H9 (cell line): ENCODE measurements at regions not wholly inside any gene's neighbourhood (a gene's known extent, or its start where the extent isn't known, plus 50 kb on each side); places are given as distances from the start of the nearest gene placed in this dataset.

Source experiments
- DNase-seq: peaks from one replicate; pipeline ENCODE4 v3.0.0-alpha.2; 2017
- H2AFZ ChIP-seq: one replicate; pipeline ENCODE4 v1.6.1; 2013; ENCODE audit warnings: mild to moderate bottlenecking, low read length, control low read depth, moderate library complexity
- H2AK5ac ChIP-seq: 2 replicates; pipeline ENCODE4 v1.6.1; 2013; ENCODE audit warnings: low read length, control low read depth, mixed read lengths; ENCODE audit not compliant: insufficient read length
- H2BK120ac ChIP-seq: one replicate; pipeline ENCODE4 v1.6.1; 2013; ENCODE audit warnings: low read depth, mild to moderate bottlenecking, low read length, control low read depth, inconsistent platforms; ENCODE audit not compliant: poor library complexity, severe bottlenecking
- H2BK12ac ChIP-seq: 2 replicates; pipeline ENCODE4 v1.6.1; 2013; ENCODE audit warnings: low read length, control low read depth, mixed read lengths, low read depth; ENCODE audit not compliant: insufficient read length
- H2BK15ac ChIP-seq: 2 replicates; pipeline ENCODE4 v1.6.1; 2013; ENCODE audit warnings: low read depth, low read length, control low read depth
- H2BK20ac ChIP-seq: one replicate; pipeline ENCODE4 v1.6.1; 2013; ENCODE audit warnings: low read depth, mild to moderate bottlenecking, low read length, control low read depth, inconsistent platforms; ENCODE audit not compliant: poor library complexity, severe bottlenecking
- H2BK5ac ChIP-seq: 2 replicates; pipeline ENCODE4 v1.6.1; 2013; ENCODE audit warnings: low read length, control low read depth, mixed read lengths; ENCODE audit not compliant: insufficient read length
- H3K14ac ChIP-seq: 2 replicates; pipeline ENCODE4 v1.6.1; 2013; ENCODE audit warnings: low read length, control low read depth; ENCODE audit not compliant: insufficient read depth
- H3K18ac ChIP-seq: 2 replicates; pipeline ENCODE4 v1.6.1; 2013; ENCODE audit warnings: low read depth, mild to moderate bottlenecking, mixed read lengths, low read length, control low read depth; ENCODE audit not compliant: insufficient read length
- H3K23ac ChIP-seq: 2 replicates; pipeline ENCODE4 v1.6.1; 2013; ENCODE audit warnings: low read length, control low read depth, mixed read lengths, low read depth; ENCODE audit not compliant: insufficient read length
- H3K23me2 ChIP-seq: 2 replicates; pipeline ENCODE4 v1.6.1; 2013; ENCODE audit warnings: low read depth, mild to moderate bottlenecking, mixed read lengths, low read length, control low read depth; ENCODE audit not compliant: insufficient read length, poor library complexity, severe bottlenecking
- H3K27ac ChIP-seq: 2 replicates; pipeline ENCODE4 v1.5.1; 2013; ENCODE audit warnings: low read length, control low read depth, mixed read lengths, low read depth; ENCODE audit not compliant: insufficient read length
- H3K27me3 ChIP-seq: 2 replicates; pipeline ENCODE4 v1.6.1; 2013; ENCODE audit warnings: low read length, control low read depth, inconsistent platforms; ENCODE audit not compliant: insufficient read depth
- H3K4ac ChIP-seq: 2 replicates; pipeline ENCODE4 v1.6.1; 2013; ENCODE audit warnings: low read depth, mild to moderate bottlenecking, control low read depth, inconsistent platforms, low read length, moderate library complexity
- H3K4me1 ChIP-seq: 2 replicates; pipeline ENCODE4 v1.6.1; 2013; ENCODE audit warnings: low read length, control low read depth, inconsistent platforms; ENCODE audit not compliant: insufficient read depth
- H3K4me2 ChIP-seq: 2 replicates; pipeline ENCODE4 v1.6.1; 2013; ENCODE audit warnings: low read length, control low read depth, mixed read lengths; ENCODE audit not compliant: insufficient read length, insufficient read depth
- H3K56ac ChIP-seq: 2 replicates; pipeline ENCODE4 v1.6.1; 2013; ENCODE audit warnings: low read depth, mild to moderate bottlenecking, mixed read lengths, low read length, control low read depth; ENCODE audit not compliant: insufficient read length
- H3K79me1 ChIP-seq: 2 replicates; pipeline ENCODE4 v1.6.1; 2013; ENCODE audit warnings: low read depth, mild to moderate bottlenecking, moderate library complexity, low read length, control low read depth, inconsistent platforms; ENCODE audit not compliant: insufficient read depth, poor library complexity, severe bottlenecking
- H3K79me2 ChIP-seq: 2 replicates; pipeline ENCODE4 v1.6.1; 2013; ENCODE audit warnings: low read length, control low read depth, inconsistent platforms; ENCODE audit not compliant: insufficient read depth
- H3K9ac ChIP-seq: 2 replicates; pipeline ENCODE4 v1.6.1; 2013; ENCODE audit warnings: low read length, control low read depth, mixed read lengths; ENCODE audit not compliant: insufficient read length; ENCODE audit errors: extremely low read depth
- H3K9me3 ChIP-seq: one replicate; pipeline ENCODE4 v1.6.1; 2013; ENCODE audit warnings: low read depth, low read length, inconsistent platforms; ENCODE audit not compliant: control insufficient read depth
- H3T11ph ChIP-seq: one replicate; pipeline ENCODE4 v1.6.1; 2013; ENCODE audit warnings: mild to moderate bottlenecking, low read length, control low read depth, inconsistent platforms
- H4K20me1 ChIP-seq: one replicate; pipeline ENCODE4 v1.6.1; 2013; ENCODE audit not compliant: control insufficient read depth, insufficient read length, insufficient read depth
- H4K5ac ChIP-seq: 2 replicates; pipeline ENCODE4 v1.6.1; 2013; ENCODE audit warnings: low read depth, mild to moderate bottlenecking, mixed read lengths, low read length, control low read depth; ENCODE audit not compliant: insufficient read length
- H4K8ac ChIP-seq: replicated peaks from 2 replicates; pipeline ENCODE4 v1.6.1; 2013; ENCODE audit warnings: low read length, control low read depth, mixed read lengths, low read depth; ENCODE audit not compliant: insufficient read length
- H4K91ac ChIP-seq: 2 replicates; pipeline ENCODE4 v1.6.1; 2013; ENCODE audit warnings: low read depth, mild to moderate bottlenecking, moderate library complexity, mixed read lengths, low read length, control low read depth; ENCODE audit not compliant: insufficient read length
- H3K27ac Mint-ChIP-seq, 3 experiments: 2 replicates in 2 of 3; 3 replicates in 1 of 3; pipeline ENCODE4 v1.8.0; 2020 to 2021; ENCODE audit warnings: mixed read lengths in 3 of 3, mild to moderate bottlenecking in 1 of 3, moderate library complexity in 1 of 3
- H3K27me3 Mint-ChIP-seq: 2 replicates; pipeline ENCODE4 v1.8.0; 2021; ENCODE audit warnings: low read depth, mild to moderate bottlenecking, moderate library complexity, mixed read lengths
- H3K36me3 Mint-ChIP-seq, 3 experiments: 2 replicates in 2 of 3; 3 replicates in 1 of 3; pipeline ENCODE4 v1.8.0; 2020 to 2021; ENCODE audit warnings: low read depth in 3 of 3, mixed read lengths in 3 of 3; ENCODE audit not compliant: insufficient read depth in 1 of 3
- H3K4me1 Mint-ChIP-seq, 2 experiments: 2 replicates each; pipeline ENCODE4 v1.8.0; 2020; ENCODE audit warnings: mixed read lengths in 2 of 2
- H3K4me3 Mint-ChIP-seq, 2 experiments: 2 replicates in 1 of 2; 3 replicates in 1 of 2; pipeline ENCODE4 v1.8.0; 2020 to 2021; ENCODE audit warnings: mild to moderate bottlenecking in 2 of 2, mixed read lengths in 2 of 2, moderate library complexity in 1 of 2
- H3K9me3 Mint-ChIP-seq, 2 experiments: 2 replicates in 1 of 2; 3 replicates in 1 of 2; pipeline ENCODE4 v1.8.0; 2020; ENCODE audit warnings: mild to moderate bottlenecking in 2 of 2, mixed read lengths in 2 of 2, moderate library complexity in 1 of 2
- WGBS: extraction: QIAGEN DNeasy Blood & Tissue Kit; methylation state at CpG from one replicate; pipeline ENCODE4 v1.1.7; 2013; ENCODE audit warnings: missing lambda C conversion rate, low lambda C conversion rate, mixed read lengths; ENCODE audit not compliant: insufficient read length; ENCODE audit errors: extremely low coverage; 5-methylcytosine and 5-hydroxymethylcytosine counted together
- TF ChIP-seq, protein P1 (sequence below): fragments of 200-600 bp; sonication (generic); conservative IDR thresholded peaks from 3 replicates; pipeline ENCODE4 v1.8.0; 2021; ENCODE audit warnings: antibody characterized with exemption, mild to moderate bottlenecking

DNA sequence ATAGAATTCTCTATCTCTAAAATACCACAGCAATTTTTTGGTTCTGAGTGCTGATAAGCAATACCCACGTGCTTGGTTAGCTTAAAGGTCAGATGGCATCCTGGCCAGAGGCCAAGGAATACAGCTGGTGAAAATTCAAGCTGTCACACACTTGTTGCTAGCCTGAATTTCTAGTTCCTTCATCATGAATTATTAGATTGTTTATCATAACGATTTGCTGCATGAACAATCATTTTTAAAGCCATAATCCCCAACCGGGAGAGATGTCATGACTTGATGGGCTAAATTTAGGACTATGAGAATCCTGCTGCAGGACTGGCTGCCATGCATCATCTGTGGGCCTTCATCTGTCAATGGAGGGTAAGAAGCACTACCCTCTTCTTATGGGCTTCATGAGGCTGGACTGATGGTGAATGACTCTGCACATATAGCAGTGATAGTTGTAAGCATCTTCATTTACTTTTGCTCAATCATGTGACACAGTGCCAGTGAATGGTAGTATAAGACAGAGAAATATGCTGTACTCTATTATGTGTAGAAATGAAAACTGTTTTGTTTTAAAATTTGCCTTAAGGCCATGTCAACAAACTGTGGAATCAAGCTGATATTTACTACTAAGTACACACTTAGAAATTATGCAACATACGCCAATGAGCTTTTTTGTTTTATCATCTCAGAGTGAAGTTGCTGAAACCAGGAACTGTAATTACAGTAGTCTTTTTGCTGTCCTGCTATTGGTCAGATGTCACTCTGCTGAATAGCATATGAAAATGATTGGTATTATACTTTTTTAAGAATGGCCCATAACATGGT is 80.5 kb upstream of the RALGPS2 start:
- no peak overlapping the region for H2BK120ac ChIP-seq
- no peak overlapping the region for H3K18ac ChIP-seq
- no peak overlapping the region for H2BK20ac ChIP-seq
- H3T11ph ChIP-seq, result no peak overlapping the region
- H4K20me1 ChIP-seq, result peaks cover 2% of the 10 kb centered on the region
- Mint-ChIP-seq H3K4me1 (peaks cover 33 to 49% of the 10 kb centered on the region in 2 experiments), H3K9me3 (no peaks in the 10 kb centered on the region), H3K4me3 (no peak overlapping the region), H3K36me3 (no peaks in the 10 kb centered on the region), H3K27ac (no peak overlapping the region; a peak in 2 of 7 replicates), H3K27me3 (no peaks in the 10 kb centered on the region; the same call in 1 of the 2 replicates)
- DNase-seq, result no peak
- no peak overlapping the region for H4K91ac ChIP-seq
- H3K79me2 ChIP-seq, result no peaks in the 10 kb centered on the region
- H3K56ac ChIP-seq, result no peak overlapping the region
- H2AK5ac ChIP-seq, result no peak overlapping the region
- no peaks in the 10 kb centered on the region for H3K9me3 ChIP-seq
- H3K4me1 ChIP-seq, result peaks cover 4% of the 10 kb centered on the region; the same call in 1 of the 2 replicates
- no peaks in the 10 kb centered on the region; the same call in 1 of the 2 replicates for H3K27me3 ChIP-seq
- no peak overlapping the region for H4K8ac ChIP-seq
- TF ChIP-seq, protein P1, sequence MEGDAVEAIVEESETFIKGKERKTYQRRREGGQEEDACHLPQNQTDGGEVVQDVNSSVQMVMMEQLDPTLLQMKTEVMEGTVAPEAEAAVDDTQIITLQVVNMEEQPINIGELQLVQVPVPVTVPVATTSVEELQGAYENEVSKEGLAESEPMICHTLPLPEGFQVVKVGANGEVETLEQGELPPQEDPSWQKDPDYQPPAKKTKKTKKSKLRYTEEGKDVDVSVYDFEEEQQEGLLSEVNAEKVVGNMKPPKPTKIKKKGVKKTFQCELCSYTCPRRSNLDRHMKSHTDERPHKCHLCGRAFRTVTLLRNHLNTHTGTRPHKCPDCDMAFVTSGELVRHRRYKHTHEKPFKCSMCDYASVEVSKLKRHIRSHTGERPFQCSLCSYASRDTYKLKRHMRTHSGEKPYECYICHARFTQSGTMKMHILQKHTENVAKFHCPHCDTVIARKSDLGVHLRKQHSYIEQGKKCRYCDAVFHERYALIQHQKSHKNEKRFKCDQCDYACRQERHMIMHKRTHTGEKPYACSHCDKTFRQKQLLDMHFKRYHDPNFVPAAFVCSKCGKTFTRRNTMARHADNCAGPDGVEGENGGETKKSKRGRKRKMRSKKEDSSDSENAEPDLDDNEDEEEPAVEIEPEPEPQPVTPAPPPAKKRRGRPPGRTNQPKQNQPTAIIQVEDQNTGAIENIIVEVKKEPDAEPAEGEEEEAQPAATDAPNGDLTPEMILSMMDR, result no peak
- no peak overlapping the region for H3K27ac ChIP-seq
- no peak overlapping the region for H3K4me2 ChIP-seq
- no peak overlapping the region for H3K4ac ChIP-seq
- H3K23ac ChIP-seq, result no peak overlapping the region
- no peak overlapping the region for H4K5ac ChIP-seq
- no peaks in the 10 kb centered on the region for H3K23me2 ChIP-seq
- H2BK5ac ChIP-seq, result no peak overlapping the region
- no peak overlapping the region for H2BK15ac ChIP-seq
- no peak overlapping the region for H2AFZ ChIP-seq
- H3K14ac ChIP-seq, result no peak overlapping the region
- no peak overlapping the region for H3K9ac ChIP-seq
- H3K79me1 ChIP-seq, result no peaks in the 10 kb centered on the region
- no peak overlapping the region for H2BK12ac ChIP-seq
- WGBS, result no CpG with 5 or more reads among the region's 4 CpGs
